HG02981 (cell line): ENCODE measurements at regions not wholly inside any gene's neighbourhood (a gene's known extent, or its start where the extent isn't known, plus 50 kb on each side); places are given as distances from the start of the nearest gene placed in this dataset.
"Not testable (repeated sequence)": the region's sequence is repeated elsewhere in the genome, so short reads cannot be mapped to it uniquely, and the experiment has no call there.

Experiments
- ATAC-seq: cut with Tn5 transposase; IDR thresholded peaks from one replicate; pipeline ENCODE4 v1.9.1; 2021; ENCODE audit warnings: mild to moderate bottlenecking, moderate library complexity; ENCODE audit not compliant: unreplicated experiment

- no peak for ATAC-seq
Measured at GRCh38 chr20:48411919-48412522, 415.8 kb downstream of the PREX1 start.

GRCh38 chr20:48411245-48411644, 416.6 kb downstream of the PREX1 start:
- ATAC-seq, result no peak

- ATAC-seq, result no peak
Measured at GRCh38 chr20:48409055-48409615, 418.7 kb downstream of the PREX1 start.

- no peak for ATAC-seq
Measured at GRCh38 chr20:48407710-48408109, 420.1 kb downstream of the PREX1 start.

GRCh38 chr20:48406912-48407340, 420.9 kb downstream of the PREX1 start:
- ATAC-seq, result no peak

- ATAC-seq, result no peak
Measured at GRCh38 chr20:48406498-48406897, 421.3 kb downstream of the PREX1 start.

- ATAC-seq, result no peak
Measured at GRCh38 chr20:48405909-48406308, 421.9 kb downstream of the PREX1 start.

- ATAC-seq, result no peak
Measured at GRCh38 chr20:48404598-48404997, 423.2 kb downstream of the PREX1 start.

GRCh38 chr20:48403167-48403761, 424.5 kb downstream of the PREX1 start:
- no peak for ATAC-seq

- ATAC-seq, result no peak
Measured at GRCh38 chr20:48401359-48401758, 426.4 kb downstream of the PREX1 start.

GRCh38 chr20:48400009-48400408, 427.8 kb downstream of the PREX1 start:
- no peak for ATAC-seq

- ATAC-seq, result no peak
Measured at GRCh38 chr20:48398506-48399449, 429.0 kb downstream of the PREX1 start.

GRCh38 chr20:48396981-48397861, 430.6 kb downstream of the PREX1 start:
- ATAC-seq, result not testable (repeated sequence)

- ATAC-seq, result no peak
Measured at GRCh38 chr20:48395816-48396546, 431.8 kb downstream of the PREX1 start.

GRCh38 chr20:48394415-48395081, 433.3 kb downstream of the PREX1 start:
- ATAC-seq, result no peak

- no peak for ATAC-seq
Measured at GRCh38 chr20:48393737-48394314, 434.0 kb downstream of the PREX1 start.

- ATAC-seq, result no peak
Measured at GRCh38 chr20:48393311-48393685, 434.5 kb downstream of the PREX1 start.

GRCh38 chr20:48392407-48393310, 435.1 kb downstream of the PREX1 start:
- no peak for ATAC-seq
